Astrocyte (in vitro differentiated cells and primary cell): ENCODE measurements at regions not wholly inside any gene's neighbourhood (a gene's known extent, or its start where the extent isn't known, plus 50 kb on each side); places are given as distances from the start of the nearest gene placed in this dataset.

Source experiments
- CTCF ChIP-seq: IDR thresholded peaks from 2 replicates; pipeline ENCODE4 v1.5.1; 2011; ENCODE audit warnings: low read depth, mild to moderate bottlenecking, inconsistent platforms, low read length, moderate library complexity; ENCODE audit not compliant: insufficient read depth
- EZH2 ChIP-seq: IDR thresholded peaks from 2 replicates; pipeline ENCODE4 v1.6.1; 2012; ENCODE audit warnings: mild to moderate bottlenecking, low read length, inconsistent platforms; ENCODE audit not compliant: insufficient read depth

- TF ChIP-seq CTCF: no peak
- no peak for TF ChIP-seq EZH2
These were observed 131.5 kb upstream of the LMO4 start for GRCh38 chr1:87197156-87197555.
